NCI-H1694 treated with DMSO at 0.1 percent for 48 hours (cell line): ENCODE measurements at regions not wholly inside any gene's neighbourhood (a gene's known extent, or its start where the extent isn't known, plus 50 kb on each side); places are given as distances from the start of the nearest gene placed in this dataset.
A peak's percentile ranks its signal among the peaks of the same experiment; 100 is the strongest.

ENCODE experiments used
- DNase-seq: peaks from one replicate; lab custom pipeline; 2025; lab: John Stamatoyannopoulos, UW

GRCh38 chr2:7286120-7286519, 368.9 kb downstream of the RNF144A start:
- DNase-seq = no peak

DNA sequence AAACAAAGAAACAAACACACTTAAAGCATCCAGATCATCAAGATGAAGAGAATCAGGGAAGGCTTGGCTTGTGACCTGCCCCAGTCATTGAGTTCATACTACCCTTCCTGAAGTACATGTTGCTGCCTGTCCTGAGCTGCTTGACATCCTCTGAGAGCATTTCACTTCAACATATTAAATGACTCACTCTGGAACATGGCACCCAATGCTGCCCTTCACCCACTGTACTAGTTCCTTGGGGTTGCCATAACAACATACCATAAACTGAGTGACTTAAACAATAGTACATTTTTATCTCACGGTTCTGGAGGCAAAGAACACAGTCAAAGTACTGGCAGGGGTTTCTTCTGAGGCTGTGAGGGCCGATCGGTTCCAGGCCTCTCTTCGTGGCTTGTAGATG, 371.3 kb downstream of the RNF144A start:
- DNase-seq = no peak

- no peak for DNase-seq
Observed at GRCh38 chr2:7289697-7290096, 372.5 kb downstream of the RNF144A start.

GRCh38 chr2:7292154-7292691, 375.0 kb downstream of the RNF144A start:
- DNase-seq = no peak

DNA sequence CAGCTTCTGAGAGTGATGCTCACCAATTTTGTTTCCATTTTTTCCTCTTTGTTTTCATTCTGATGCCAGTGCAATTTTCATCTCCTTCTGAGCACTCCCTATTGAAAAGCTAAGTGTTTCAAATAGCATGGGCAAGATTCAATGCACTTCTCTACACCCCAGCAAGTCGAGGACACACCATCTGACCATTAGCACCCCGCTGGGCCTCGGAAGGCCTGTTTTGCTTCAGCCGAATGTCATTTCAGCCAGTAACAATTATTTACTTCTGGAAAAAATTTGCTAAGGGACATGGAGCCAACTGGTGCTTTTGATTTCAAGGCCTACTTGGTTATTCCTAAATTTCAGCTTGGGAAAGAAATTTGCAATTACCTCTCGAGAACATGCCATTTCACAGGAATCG, 392.4 kb downstream of the RNF144A start:
- no peak for DNase-seq

DNA sequence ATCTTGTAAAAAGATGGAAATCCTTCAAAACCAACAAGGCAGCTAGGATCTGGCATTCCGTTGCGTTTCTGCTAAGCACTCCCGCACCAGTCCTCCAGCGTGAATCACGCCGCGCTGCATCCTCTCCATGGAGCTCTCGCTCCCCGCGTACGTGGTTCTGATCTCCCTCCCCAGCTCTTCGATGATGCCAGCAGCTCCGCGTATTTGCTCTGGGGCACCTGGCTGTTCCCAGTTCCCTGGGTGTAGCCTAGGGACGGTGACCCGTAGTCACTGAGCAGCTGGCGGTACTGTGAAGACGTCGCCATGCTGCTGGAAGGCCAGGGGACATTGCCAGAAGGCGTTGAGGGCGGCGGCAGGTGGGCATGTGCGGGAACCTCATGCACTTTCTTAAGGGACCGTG, 407.5 kb downstream of the RNF144A start:
- DNase-seq = no peak

- DNase-seq = no peak
Observed at GRCh38 chr2:7325186-7325585, 408.0 kb downstream of the RNF144A start.

GRCh38 chr2:7329465-7329864, 412.3 kb downstream of the RNF144A start:
- DNase-seq = no peak

DNA sequence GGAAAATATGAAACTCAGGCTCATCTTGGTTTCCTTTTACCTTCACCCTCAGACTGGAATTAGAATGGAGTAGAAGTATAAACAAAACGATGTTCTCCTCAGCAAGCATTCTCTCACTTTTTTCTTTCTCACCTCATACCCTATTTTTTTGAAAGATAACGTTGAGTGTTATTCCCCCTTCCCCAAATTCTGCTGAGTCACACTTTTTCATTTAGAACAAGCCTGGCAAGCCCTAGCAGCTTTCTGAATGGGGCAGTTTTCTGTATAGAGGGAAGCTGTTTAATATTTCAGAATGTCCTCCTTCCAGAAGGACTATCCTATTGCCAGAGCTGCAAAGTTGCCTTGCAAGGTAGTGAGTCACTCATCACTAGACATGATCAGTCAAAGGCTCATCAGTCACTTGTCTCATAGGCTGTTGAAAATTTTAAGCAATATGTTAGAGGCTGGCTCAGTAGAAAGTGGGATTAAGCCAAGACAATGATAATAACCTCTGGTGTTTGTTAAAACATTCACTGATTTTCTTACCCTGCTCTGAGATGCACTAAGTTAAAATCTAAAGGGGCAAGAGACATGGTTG, 416.1 kb downstream of the RNF144A start:
- DNase-seq = no peak

DNA sequence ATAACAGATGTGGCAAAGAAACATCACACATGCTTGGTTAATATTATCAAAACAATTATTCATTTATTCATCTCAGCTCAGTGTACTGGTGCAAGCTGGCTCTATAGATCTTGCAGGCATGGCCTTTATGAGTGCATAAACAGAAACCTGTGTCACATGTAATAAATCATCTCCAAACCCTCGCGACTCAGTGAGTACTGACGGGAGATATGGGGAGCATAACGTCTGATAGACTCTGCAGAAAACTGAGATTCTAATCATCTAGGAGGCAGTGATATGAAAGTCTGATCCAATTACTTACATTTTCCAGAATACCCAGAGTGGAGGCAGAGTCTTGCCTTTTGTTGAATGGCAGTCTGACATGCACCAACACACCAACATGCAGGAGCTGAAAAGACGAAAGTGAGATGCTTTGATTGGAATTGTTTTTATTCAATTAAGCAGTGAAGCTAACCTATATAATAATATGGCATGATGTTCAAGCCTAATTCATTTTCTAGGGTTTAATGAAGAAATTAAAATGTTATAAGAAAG, 416.8 kb downstream of the RNF144A start:
- DNase-seq = no peak

DNA sequence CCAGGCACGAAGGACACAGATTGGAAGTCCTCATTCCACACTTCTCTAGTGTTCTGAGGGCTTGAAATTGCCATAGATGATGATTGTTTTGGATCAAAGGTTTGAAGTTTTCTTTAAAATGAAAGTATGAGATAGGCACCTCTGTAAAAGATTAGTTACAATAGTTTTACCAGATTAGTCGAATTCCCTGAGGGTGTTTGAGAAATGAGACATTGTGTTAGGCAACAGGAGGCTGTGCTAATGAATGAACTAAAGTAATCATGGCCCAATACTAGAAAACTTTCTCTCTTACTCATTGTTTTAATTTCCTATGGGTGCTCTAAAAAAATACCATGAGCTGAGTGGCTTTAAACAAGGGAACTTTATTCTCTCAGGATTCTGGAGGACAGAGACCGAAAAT, 421.7 kb downstream of the RNF144A start:
- DNase-seq = no peak

GRCh38 chr2:7346336-7346735, 429.1 kb downstream of the RNF144A start:
- DNase-seq = no peak

DNA sequence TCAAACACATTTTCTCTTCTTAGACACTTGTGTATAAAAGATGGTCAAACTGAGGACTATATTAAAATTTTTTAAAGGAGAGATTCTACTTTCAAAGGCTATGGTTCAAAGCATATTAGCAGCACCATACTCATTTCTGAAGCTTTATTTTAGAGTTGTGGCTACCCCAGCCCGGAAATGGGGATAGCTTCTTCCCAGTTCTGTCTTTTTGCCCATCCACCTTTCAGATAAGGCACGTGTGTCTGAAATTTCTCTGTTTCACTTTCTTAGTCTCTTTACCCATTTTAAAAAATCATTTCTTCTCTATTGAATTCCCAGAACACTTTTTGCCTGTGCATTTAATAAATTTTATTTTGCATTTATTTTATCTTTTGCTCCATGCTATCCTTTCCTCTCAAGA, 431.5 kb downstream of the RNF144A start:
- DNase-seq = no peak

DNA sequence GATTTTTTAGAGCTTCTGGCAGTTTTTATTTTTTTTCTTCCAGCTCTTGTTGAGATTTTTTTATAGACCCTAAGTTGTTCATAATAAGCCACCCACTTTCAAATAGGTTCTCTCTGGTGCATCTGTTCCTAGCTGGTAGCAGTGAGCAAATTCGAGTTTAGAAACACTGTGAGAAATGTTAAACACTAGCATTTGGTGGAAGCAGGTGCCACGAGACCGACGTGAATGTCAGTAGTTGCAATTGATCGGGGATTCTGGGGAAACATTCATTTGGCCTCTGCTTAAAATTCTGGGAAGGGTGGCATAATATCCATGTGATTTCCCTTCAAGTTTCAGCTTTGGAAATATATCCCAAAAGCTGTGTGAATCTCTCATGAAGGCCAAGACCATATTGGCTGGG, 435.0 kb downstream of the RNF144A start:
- no peak for DNase-seq

GRCh38 chr2:7353571-7353970, 436.4 kb downstream of the RNF144A start:
- no peak for DNase-seq

DNA sequence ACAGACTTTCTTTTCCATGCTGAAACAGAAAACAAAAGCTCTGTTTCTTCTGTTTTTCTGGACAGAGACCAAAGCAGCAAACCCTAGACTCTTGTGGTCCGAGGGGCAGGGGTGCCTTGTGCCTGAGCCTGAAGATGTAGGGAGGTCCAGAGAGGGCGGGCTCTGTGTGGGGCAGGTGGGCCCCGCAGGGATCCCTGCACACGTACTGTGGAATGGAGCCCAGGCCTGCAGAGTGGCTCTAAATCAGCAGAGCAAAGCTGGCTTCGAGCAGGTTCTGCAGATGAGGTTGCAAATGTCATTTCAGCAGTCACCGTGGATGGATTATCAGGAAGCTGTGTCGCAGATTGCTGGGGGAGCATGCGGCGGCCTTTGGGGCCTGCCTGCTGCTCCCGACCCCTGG, 438.6 kb downstream of the RNF144A start:
- DNase-seq = no peak

GRCh38 chr2:7356909-7357584, 439.8 kb downstream of the RNF144A start:
- no peak for DNase-seq

DNA sequence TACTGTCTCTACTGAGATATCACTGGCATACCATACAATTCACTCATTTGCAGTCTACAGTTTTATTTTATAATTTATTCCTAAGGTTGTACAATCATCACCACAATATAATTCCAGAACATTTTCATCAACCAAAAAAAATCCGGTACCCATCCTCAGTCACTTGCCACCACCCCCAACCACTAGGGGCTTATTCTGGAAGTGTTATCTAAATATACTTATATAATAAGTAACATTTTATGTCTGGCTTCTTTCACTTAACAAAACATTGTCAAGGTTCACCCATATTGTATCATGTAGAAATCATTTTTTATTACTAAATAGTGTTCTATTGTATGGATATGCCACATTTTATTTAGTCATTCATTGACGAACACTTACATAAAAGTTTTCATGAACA, 440.8 kb downstream of the RNF144A start:
- no peak for DNase-seq

DNA sequence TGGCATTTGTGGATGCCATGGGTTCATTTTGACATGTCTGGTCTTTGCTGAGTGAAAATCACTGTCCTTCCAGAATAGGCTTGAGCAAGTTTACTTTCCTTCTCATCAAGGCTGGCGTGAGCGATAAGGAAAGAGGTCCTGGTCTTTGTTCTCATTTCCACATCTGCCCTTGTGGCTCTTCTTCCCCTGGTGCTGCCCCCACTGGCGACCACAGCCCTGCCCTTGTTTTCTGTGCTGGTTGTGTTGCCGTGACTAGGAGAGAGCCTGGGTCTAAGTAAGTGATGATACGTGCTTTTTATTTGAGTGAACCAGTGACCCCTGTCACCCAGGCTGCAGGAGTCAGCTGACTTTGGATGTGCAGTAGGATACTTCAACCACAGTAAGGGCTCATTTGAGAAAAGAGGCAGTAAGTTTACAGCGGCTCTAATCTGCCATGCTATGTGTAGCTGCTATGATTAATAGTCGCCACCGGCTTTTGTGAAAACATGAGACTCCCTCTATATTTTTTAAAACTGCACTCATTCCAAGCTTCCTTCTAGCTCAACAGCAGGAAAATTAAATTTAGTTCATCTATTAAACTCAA, 441.7 kb downstream of the RNF144A start:
- no peak for DNase-seq

DNA sequence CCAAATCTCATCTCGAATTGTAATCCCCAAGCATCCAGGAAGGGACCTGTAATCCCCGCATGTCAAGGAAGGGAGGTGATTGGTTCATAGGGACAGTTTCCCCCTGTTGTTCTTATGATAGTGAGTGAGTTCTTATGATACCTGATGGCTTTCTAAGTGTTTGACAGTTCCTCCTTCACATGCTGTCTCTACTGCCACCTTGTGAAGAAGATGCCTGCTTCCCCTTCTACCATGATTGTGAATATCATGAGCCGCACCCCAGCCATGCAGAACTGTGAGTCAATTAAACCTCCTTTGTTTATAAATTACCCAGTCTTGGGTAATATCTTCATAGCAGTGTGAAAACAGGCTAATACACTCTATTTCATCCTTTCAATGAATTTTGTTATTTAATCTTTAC, 446.7 kb downstream of the RNF144A start:
- no peak for DNase-seq

- DNase-seq = no peak
Observed at GRCh38 chr2:7368211-7368610, 451.0 kb downstream of the RNF144A start.

DNA sequence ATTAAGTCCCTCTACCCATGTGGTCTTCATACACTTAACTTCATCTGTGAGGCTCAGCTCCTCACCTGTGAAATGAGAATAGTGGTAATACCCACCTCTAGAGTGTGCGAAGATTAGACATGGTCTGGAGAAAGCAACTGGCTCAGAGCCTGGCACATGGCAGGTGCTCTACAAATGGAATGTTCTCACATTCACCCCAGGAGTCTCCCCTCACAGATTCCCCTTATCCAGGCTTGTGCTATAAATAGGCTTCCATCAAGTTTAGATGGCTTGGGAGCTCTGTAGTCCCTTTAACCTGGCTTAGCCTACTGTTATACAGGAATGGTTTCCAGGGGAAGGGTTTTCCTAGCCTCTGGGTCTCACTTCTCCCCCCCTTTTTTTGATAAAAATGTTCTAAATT, 455.9 kb downstream of the RNF144A start:
- DNase-seq = no peak

DNA sequence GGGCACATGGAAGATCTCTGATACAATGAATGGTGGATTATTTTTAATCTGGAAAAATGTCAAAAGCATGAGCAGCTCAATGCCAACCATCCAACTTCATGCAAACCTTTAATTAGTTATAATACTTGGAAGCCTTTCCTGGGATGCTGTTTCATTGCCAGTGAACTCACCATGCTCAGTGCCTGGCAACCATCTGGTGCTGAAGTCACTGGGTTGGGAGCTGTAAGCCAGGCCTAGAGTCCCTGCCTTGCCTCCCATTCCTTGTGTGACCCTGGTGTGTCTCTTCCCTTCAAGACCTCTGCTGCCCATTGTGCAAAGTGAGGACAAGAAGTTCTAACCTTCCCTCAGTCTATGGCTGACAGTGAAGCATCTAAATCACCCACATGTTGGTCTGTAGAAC, 458.7 kb downstream of the RNF144A start:
- peak; percentile 60 for DNase-seq
